Islet of Langerhans (tissue), 1 donor: ENCODE measurements at regions not wholly inside any gene's neighbourhood (a gene's known extent, or its start where the extent isn't known, plus 50 kb on each side); places are given as distances from the start of the nearest gene placed in this dataset.

Experiments
- FAIRE-seq: peaks from one replicate; lab custom pipeline; 2011; peaks lifted over from hg19 to GRCh38; lab: Jason Lieb, UNC

DNA sequence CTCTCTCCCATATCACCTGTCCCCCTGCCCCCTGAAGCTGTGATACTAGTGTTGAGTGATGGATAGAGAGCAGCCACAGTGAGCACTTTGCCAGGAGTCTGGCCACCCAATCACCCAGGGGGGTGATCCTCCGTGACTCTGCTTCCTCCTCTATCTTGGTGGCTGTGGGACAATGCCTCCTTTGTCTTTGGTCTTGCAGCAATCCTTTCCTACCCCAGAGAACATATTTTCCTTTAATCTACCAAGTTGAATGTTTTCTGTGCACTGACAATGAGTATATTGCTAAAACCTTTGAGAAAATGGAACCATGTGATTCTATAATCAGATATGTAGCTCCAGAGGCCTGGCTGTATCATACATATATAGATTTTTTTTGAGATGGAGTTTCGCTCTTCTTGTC, 58.1 kb upstream of the HEPHL1 start:
- no peak for FAIRE-seq

DNA sequence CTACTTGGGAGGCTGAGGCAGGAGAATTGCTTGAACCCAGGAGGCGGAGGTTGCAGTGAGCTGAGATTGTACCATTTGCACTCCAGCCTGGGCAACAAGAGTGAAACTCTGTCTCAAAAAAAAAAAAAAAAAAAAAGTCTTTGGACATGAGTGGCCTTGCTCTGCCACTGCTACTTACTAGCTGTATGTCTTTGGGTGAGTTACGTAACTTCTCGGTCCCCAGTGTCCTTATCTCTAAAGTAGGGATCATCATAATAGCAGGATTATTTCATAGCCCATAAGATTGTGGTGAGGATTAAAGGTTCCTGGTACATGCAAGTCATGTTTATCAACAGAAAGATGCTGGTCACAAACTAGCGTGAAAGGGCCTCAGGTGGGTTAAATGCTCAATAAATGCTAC, 53.9 kb upstream of the HEPHL1 start:
- FAIRE-seq, result no peak

DNA sequence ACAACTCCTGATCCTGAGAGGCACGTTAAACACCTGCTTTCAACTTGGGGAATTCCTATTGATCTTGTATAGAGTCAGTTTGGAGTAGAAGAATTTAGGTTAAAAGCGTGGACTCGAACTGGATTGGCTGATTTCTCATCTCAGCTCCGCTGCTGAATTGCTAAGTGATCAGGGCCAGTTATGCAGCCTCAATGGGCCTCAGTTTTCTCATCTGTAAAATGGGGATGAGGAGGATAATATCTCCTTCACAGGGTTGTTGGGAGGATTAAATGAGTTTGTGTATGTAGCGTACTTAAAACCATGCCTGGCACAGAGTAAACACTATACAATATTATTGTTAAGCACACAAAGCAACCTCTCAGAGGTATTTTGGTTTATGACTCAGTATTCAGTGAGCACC, 53.2 kb upstream of the HEPHL1 start:
- FAIRE-seq, result no peak

DNA sequence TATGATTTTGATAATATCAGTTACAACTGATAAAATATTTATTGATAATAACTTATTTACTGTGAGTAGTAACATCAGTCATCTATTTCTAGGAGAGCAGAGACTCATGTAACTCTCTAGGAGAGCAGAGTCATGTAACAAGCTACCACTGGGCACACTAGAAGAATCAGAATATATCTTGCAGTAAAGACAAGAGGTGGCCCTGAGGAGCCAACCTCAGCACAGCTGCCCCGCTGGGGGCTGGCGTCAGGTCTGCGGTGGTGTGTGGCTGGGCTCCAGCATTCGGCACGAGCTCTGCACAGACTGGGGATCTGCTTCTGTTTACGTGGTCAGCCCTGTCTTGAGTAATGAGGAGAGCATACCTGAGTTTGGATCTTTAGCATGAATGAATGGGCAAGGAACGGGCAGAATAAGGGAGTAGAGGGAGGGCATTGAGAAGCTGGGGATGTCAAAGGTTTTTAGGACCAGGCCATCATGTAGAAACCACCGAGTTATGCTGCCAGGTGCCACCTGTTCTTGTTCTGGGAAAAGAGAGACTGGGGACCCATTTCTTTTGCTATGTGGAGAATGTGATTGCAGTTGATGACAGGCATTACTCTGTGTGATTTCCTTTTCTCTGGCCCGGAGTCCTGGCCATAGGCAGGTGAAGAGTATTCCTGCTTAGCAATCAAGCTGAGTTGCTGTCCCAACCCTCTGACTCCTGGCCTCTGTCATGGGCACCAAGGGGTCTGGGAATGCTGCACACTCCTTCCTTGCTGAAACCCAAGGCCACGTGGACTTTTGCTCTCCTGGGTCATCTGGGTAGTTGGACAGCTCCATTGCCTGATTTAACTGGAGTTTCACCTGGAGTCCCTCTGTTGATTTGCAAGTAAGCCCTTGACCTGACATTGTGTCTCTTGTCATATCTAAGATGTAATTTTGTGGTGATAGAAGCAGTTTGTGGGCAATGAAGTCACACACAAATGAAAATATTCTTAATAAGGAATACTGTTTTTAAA, 50.9 kb upstream of the HEPHL1 start:
- no peak for FAIRE-seq
